Trophoblast cell (in vitro differentiated cells and primary cell): ENCODE measurements at regions not wholly inside any gene's neighbourhood (a gene's known extent, or its start where the extent isn't known, plus 50 kb on each side); places are given as distances from the start of the nearest gene placed in this dataset.
"Not testable (repeated sequence)": the region's sequence is repeated elsewhere in the genome, so short reads cannot be mapped to it uniquely, and the experiment has no call there.

Experiments used
- DNase-seq, 2 donors: peaks; one replicate each; pipeline ENCODE4 v3.0.0-alpha.2; 2016
- H2AFZ ChIP-seq: 2 replicates; pipeline ENCODE4 v1.6.1; 2013; ENCODE audit warnings: low read length, moderate library complexity, mild to moderate bottlenecking; ENCODE audit not compliant: insufficient read depth, poor library complexity
- H2AK5ac ChIP-seq: 2 replicates; pipeline ENCODE4 v1.6.1; 2013; ENCODE audit warnings: mild to moderate bottlenecking, low read length
- H2BK120ac ChIP-seq: 2 replicates; pipeline ENCODE4 v1.6.1; 2013; ENCODE audit warnings: low read length, mild to moderate bottlenecking, moderate library complexity; ENCODE audit not compliant: insufficient read depth, poor library complexity
- H2BK12ac ChIP-seq: 2 replicates; pipeline ENCODE4 v1.6.1; 2013; ENCODE audit warnings: mild to moderate bottlenecking, low read length, moderate library complexity
- H2BK5ac ChIP-seq: 2 replicates; pipeline ENCODE4 v1.6.1; 2013; ENCODE audit warnings: low read length, low read depth, moderate library complexity, mild to moderate bottlenecking; ENCODE audit not compliant: poor library complexity
- H3K14ac ChIP-seq: 2 replicates; pipeline ENCODE4 v1.6.1; 2013; ENCODE audit warnings: mild to moderate bottlenecking, low read length
- H3K18ac ChIP-seq: 2 replicates; pipeline ENCODE4 v1.6.1; 2013; ENCODE audit warnings: mild to moderate bottlenecking, low read length
- H3K23ac ChIP-seq: 2 replicates; pipeline ENCODE4 v1.6.1; 2013; ENCODE audit warnings: low read length
- H3K27ac ChIP-seq: 2 replicates; pipeline ENCODE4 v1.5.1; 2013; ENCODE audit warnings: low read depth, mild to moderate bottlenecking, inconsistent platforms, low read length, moderate library complexity
- H3K27me3 ChIP-seq: 2 replicates; pipeline ENCODE4 v1.6.1; 2013; ENCODE audit warnings: inconsistent platforms, mild to moderate bottlenecking, low read length, moderate library complexity; ENCODE audit not compliant: insufficient read depth
- H3K36me3 ChIP-seq, 2 experiments: 1 replicate in 1 of 2; 2 replicates in 1 of 2; pipeline ENCODE4 v1.6.1; 2013; ENCODE audit warnings: low read length in 2 of 2, mild to moderate bottlenecking in 2 of 2, moderate library complexity in 1 of 2; ENCODE audit not compliant: insufficient read depth in 2 of 2, control insufficient read depth in 1 of 2
- H3K4ac ChIP-seq: 2 replicates; pipeline ENCODE4 v1.6.1; 2013; ENCODE audit warnings: low read depth, mild to moderate bottlenecking, low read length, moderate library complexity
- H3K4me1 ChIP-seq, 2 experiments: 1 replicate in 1 of 2; 2 replicates in 1 of 2; pipeline ENCODE4 v1.6.1; 2013; ENCODE audit warnings: low read length in 2 of 2, mild to moderate bottlenecking in 2 of 2, moderate library complexity in 1 of 2; ENCODE audit not compliant: insufficient read depth in 2 of 2, control insufficient read depth in 1 of 2
- H3K4me2 ChIP-seq: 2 replicates; pipeline ENCODE4 v1.6.1; 2013; ENCODE audit warnings: inconsistent platforms, mild to moderate bottlenecking, low read length, moderate library complexity
- H3K4me3 ChIP-seq: 2 replicates; pipeline ENCODE4 v1.5.1; 2013; ENCODE audit warnings: mild to moderate bottlenecking, low read depth, low read length, inconsistent platforms
- H3K79me1 ChIP-seq: one replicate; pipeline ENCODE4 v1.6.1; 2013; ENCODE audit warnings: low read length
- H3K79me2 ChIP-seq: 2 replicates; pipeline ENCODE4 v1.6.1; 2013; ENCODE audit warnings: low read length, mild to moderate bottlenecking; ENCODE audit not compliant: control insufficient read depth, insufficient read depth, poor library complexity
- H3K9ac ChIP-seq: 2 replicates; pipeline ENCODE4 v1.6.1; 2013; ENCODE audit warnings: mild to moderate bottlenecking, low read length
- H3K9me3 ChIP-seq: 2 replicates; pipeline ENCODE4 v1.6.1; 2013; ENCODE audit warnings: low read depth, mild to moderate bottlenecking, control low read depth, inconsistent platforms, low read length; ENCODE audit not compliant: insufficient read depth
- H4K12ac ChIP-seq: 2 replicates; pipeline ENCODE4 v1.6.1; 2013; ENCODE audit warnings: low read depth, mild to moderate bottlenecking, low read length, moderate library complexity
- H4K8ac ChIP-seq: 2 replicates; pipeline ENCODE4 v1.6.1; 2013; ENCODE audit warnings: low read depth, mild to moderate bottlenecking, low read length, moderate library complexity
- H4K91ac ChIP-seq: one replicate; pipeline ENCODE4 v1.6.1; 2013; ENCODE audit warnings: low read depth, mild to moderate bottlenecking, low read length, moderate library complexity
- WGBS: extraction: QIAGEN DNeasy Blood & Tissue Kit; methylation state at CpG from one replicate; pipeline ENCODE4 v1.1.7; 2013; ENCODE audit warnings: missing lambda C conversion rate; ENCODE audit not compliant: insufficient read length, insufficient coverage; ENCODE audit errors: extremely low coverage; 5-methylcytosine and 5-hydroxymethylcytosine counted together

- Histone ChIP-seq H3K27me3 (no peaks in the 10 kb centered on the region), H3K79me1 (no peaks in the 10 kb centered on the region), H2BK12ac (no peak overlapping the region), H3K9me3 (peaks cover 8% of the 10 kb centered on the region), H3K14ac (no peak overlapping the region), H4K12ac (no peak overlapping the region), H3K4me2 (no peak overlapping the region), H2BK120ac (no peak overlapping the region), H3K79me2 (no peaks in the 10 kb centered on the region), H2BK5ac (no peak overlapping the region), H4K91ac (no peak overlapping the region), H3K18ac (no peak overlapping the region), H2AFZ (no peak overlapping the region), H3K4ac (no peak overlapping the region), H3K27ac (no peak overlapping the region), H2AK5ac (no peak overlapping the region), H3K36me3 (no peaks in the 10 kb centered on the region), H3K4me3 (no peak overlapping the region), H3K9ac (no peak overlapping the region), H3K4me1 (no peaks in the 10 kb centered on the region), H3K23ac (no peak overlapping the region), H4K8ac (no peak overlapping the region)
- no peak for DNase-seq
- WGBS = no CpG with 5 or more reads among the region's 1 CpG
Observed at GRCh38 chr9:11192993-11193392, 580.2 kb upstream of the PTPRD start.

- H4K8ac ChIP-seq = no peak overlapping the region
- H3K4me3 ChIP-seq = no peak overlapping the region
- no peak overlapping the region for H3K4ac ChIP-seq
- H4K91ac ChIP-seq = no peak overlapping the region
- H3K9ac ChIP-seq = no peak overlapping the region
- no peak overlapping the region for H2AK5ac ChIP-seq
- H3K18ac ChIP-seq = no peak overlapping the region
- no peaks in the 10 kb centered on the region for H3K79me2 ChIP-seq
- H3K27me3 ChIP-seq = no peaks in the 10 kb centered on the region
- no CpG with 5 or more reads among the region's 1 CpG for WGBS
- no peak overlapping the region for H3K14ac ChIP-seq
- H2BK5ac ChIP-seq = no peak overlapping the region
- no peak overlapping the region for H2AFZ ChIP-seq
- DNase-seq = no peak
- no peak overlapping the region for H3K27ac ChIP-seq
- H4K12ac ChIP-seq = no peak overlapping the region
- H3K4me1 ChIP-seq = no peaks in the 10 kb centered on the region
- H2BK120ac ChIP-seq = no peak overlapping the region
- H3K23ac ChIP-seq = no peak overlapping the region
- no peaks in the 10 kb centered on the region for H3K79me1 ChIP-seq
- H3K9me3 ChIP-seq = peaks cover 3% of the 10 kb centered on the region
- H3K4me2 ChIP-seq = no peak overlapping the region
- H3K36me3 ChIP-seq = no peaks in the 10 kb centered on the region
- H2BK12ac ChIP-seq = no peak overlapping the region
Observed at GRCh38 chr9:11194246-11194645, 581.4 kb upstream of the PTPRD start.

- H3K79me2 ChIP-seq, H4K91ac ChIP-seq, H4K8ac ChIP-seq, H2BK120ac ChIP-seq, H3K4me1 ChIP-seq, DNase-seq, H3K4me3 ChIP-seq, H3K79me1 ChIP-seq, H3K36me3 ChIP-seq, H2AFZ ChIP-seq, H2AK5ac ChIP-seq, H2BK12ac ChIP-seq, H3K23ac ChIP-seq, H3K4me2 ChIP-seq, H3K9ac ChIP-seq, H4K12ac ChIP-seq, H3K27me3 ChIP-seq, H3K18ac ChIP-seq, H3K27ac ChIP-seq, H3K14ac ChIP-seq, H3K9me3 ChIP-seq, H3K4ac ChIP-seq, H2BK5ac ChIP-seq: not testable (repeated sequence)
- no CpG with 5 or more reads among the region's 22 CpGs for WGBS
Observed at GRCh38 chr9:11196840-11197365, 584.1 kb upstream of the PTPRD start.

GRCh38 chr9:11199335-11199734, 586.5 kb upstream of the PTPRD start:
- H3K9ac ChIP-seq = no peak overlapping the region
- H3K36me3 ChIP-seq = no peaks in the 10 kb centered on the region
- no CpG with 5 or more reads among the region's 2 CpGs for WGBS

More at GRCh38 chr9:11199335-11199734, 586.5 kb upstream of the PTPRD start:
- Histone ChIP-seq H3K4me1 (no peaks in the 10 kb centered on the region), H3K4ac (no peak overlapping the region), H3K27me3 (no peaks in the 10 kb centered on the region), H2BK120ac (no peak overlapping the region), H3K4me2 (no peak overlapping the region), H4K8ac (no peak overlapping the region), H2BK12ac (no peak overlapping the region), H3K79me2 (no peaks in the 10 kb centered on the region), H4K91ac (no peak overlapping the region), H3K9me3 (peaks cover 3% of the 10 kb centered on the region), H3K14ac (no peak overlapping the region), H3K23ac (no peak overlapping the region), H3K79me1 (no peaks in the 10 kb centered on the region), H3K18ac (no peak overlapping the region), H3K27ac (no peak overlapping the region), H4K12ac (no peak overlapping the region), H2AK5ac (no peak overlapping the region), H2BK5ac (no peak overlapping the region), H2AFZ (no peak overlapping the region), H3K4me3 (no peak overlapping the region)
- no peak for DNase-seq
